ENCODE measurements at regions not wholly inside any gene's neighbourhood (a gene's known extent, or its start where the extent isn't known, plus 50 kb on each side); places are given as distances from the start of the nearest gene placed in this dataset.

- DNase-seq (ENCODE audit: low spot score), result no peak
- in situ Hi-C loops (cut with MboI; ENCODE audit: low sequenced_read_pairs, unreplicated experiment), result no loop called here
- TF ChIP-seq CTCF (IDR thresholded peaks at IDR 0.05; ENCODE audit: borderline replicate concordance, control extremely low read depth, extremely low read depth, insufficient read depth, missing control alignments), result no peak
Observed at GRCh38 chr13:73336773-73337172, 278.0 kb downstream of the KLF5 start.

GRCh38 chr13:73335944-73336343 lies 277.1 kb downstream of the KLF5 start:
- in situ Hi-C loops (cut with MboI; ENCODE audit: low sequenced_read_pairs, unreplicated experiment), result no loop called here
- no peak for TF ChIP-seq CTCF (IDR thresholded peaks at IDR 0.05; ENCODE audit: borderline replicate concordance, control extremely low read depth, extremely low read depth, insufficient read depth, missing control alignments)
- no peak for DNase-seq (ENCODE audit: low spot score)

- DNase-seq (ENCODE audit: low spot score), result no peak
- in situ Hi-C loops (cut with MboI; ENCODE audit: low sequenced_read_pairs, unreplicated experiment), result no loop called here
- no peak for TF ChIP-seq CTCF (IDR thresholded peaks at IDR 0.05; ENCODE audit: borderline replicate concordance, control extremely low read depth, extremely low read depth, insufficient read depth, missing control alignments)
Observed at GRCh38 chr13:73335210-73335609, 276.4 kb downstream of the KLF5 start.

GRCh38 chr13:73334445-73334844 lies 275.6 kb downstream of the KLF5 start:
- no peak for TF ChIP-seq CTCF (IDR thresholded peaks at IDR 0.05; ENCODE audit: borderline replicate concordance, control extremely low read depth, extremely low read depth, insufficient read depth, missing control alignments)
- no peak for DNase-seq (ENCODE audit: low spot score)
- in situ Hi-C loops (cut with MboI; ENCODE audit: low sequenced_read_pairs, unreplicated experiment), result no loop called here

- no peak for TF ChIP-seq CTCF (IDR thresholded peaks at IDR 0.05; ENCODE audit: borderline replicate concordance, control extremely low read depth, extremely low read depth, insufficient read depth, missing control alignments)
- in situ Hi-C loops (cut with MboI; ENCODE audit: low sequenced_read_pairs, unreplicated experiment), result no loop called here
- DNase-seq (ENCODE audit: low spot score), result no peak
Observed at GRCh38 chr13:73331556-73331955, 272.8 kb downstream of the KLF5 start.

- DNase-seq (ENCODE audit: low spot score), result no peak
- in situ Hi-C loops (cut with MboI; ENCODE audit: low sequenced_read_pairs, unreplicated experiment), result no loop called here
- no peak for TF ChIP-seq CTCF (IDR thresholded peaks at IDR 0.05; ENCODE audit: borderline replicate concordance, control extremely low read depth, extremely low read depth, insufficient read depth, missing control alignments)
Observed at GRCh38 chr13:73329355-73329754, 270.6 kb downstream of the KLF5 start.

GRCh38 chr13:73327579-73327978 lies 268.8 kb downstream of the KLF5 start:
- TF ChIP-seq CTCF (IDR thresholded peaks at IDR 0.05; ENCODE audit: borderline replicate concordance, control extremely low read depth, extremely low read depth, insufficient read depth, missing control alignments), result no peak
- DNase-seq (ENCODE audit: low spot score), result no peak
- in situ Hi-C loops (cut with MboI; ENCODE audit: low sequenced_read_pairs, unreplicated experiment), result no loop called here
